ENCODE measurements at regions not wholly inside any gene's neighbourhood (a gene's known extent, or its start where the extent isn't known, plus 50 kb on each side); places are given as distances from the start of the nearest gene placed in this dataset.

GRCh38 chr3:167920747-167921146 is 175.0 kb downstream of the GOLIM4 start:
- TF ChIP-seq, protein P1, sequence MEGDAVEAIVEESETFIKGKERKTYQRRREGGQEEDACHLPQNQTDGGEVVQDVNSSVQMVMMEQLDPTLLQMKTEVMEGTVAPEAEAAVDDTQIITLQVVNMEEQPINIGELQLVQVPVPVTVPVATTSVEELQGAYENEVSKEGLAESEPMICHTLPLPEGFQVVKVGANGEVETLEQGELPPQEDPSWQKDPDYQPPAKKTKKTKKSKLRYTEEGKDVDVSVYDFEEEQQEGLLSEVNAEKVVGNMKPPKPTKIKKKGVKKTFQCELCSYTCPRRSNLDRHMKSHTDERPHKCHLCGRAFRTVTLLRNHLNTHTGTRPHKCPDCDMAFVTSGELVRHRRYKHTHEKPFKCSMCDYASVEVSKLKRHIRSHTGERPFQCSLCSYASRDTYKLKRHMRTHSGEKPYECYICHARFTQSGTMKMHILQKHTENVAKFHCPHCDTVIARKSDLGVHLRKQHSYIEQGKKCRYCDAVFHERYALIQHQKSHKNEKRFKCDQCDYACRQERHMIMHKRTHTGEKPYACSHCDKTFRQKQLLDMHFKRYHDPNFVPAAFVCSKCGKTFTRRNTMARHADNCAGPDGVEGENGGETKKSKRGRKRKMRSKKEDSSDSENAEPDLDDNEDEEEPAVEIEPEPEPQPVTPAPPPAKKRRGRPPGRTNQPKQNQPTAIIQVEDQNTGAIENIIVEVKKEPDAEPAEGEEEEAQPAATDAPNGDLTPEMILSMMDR (IDR thresholded peaks at IDR 0.05), result no peak
- no peaks in the 10 kb centered on the region for H3K4me1 ChIP-seq
- intact Hi-C loops (cut with DNase I), result no loop called here
- no peak overlapping the region for H3K27ac ChIP-seq
- H3K9me3 ChIP-seq, result no peaks in the 10 kb centered on the region
- ATAC-seq (no peak), DNase-seq (no peak)
- no peaks in the 10 kb centered on the region for H3K36me3 ChIP-seq
- H3K27me3 ChIP-seq, result no peaks in the 10 kb centered on the region
- no peak overlapping the region for H3K4me3 ChIP-seq

GRCh38 chr3:167919590-167919989 is 176.1 kb downstream of the GOLIM4 start:
- no peaks in the 10 kb centered on the region for H3K27me3 ChIP-seq
- DNase-seq (no peak), ATAC-seq (no peak)
- TF ChIP-seq, protein P1 (IDR thresholded peaks at IDR 0.05), result no peak
- no peak overlapping the region for H3K4me3 ChIP-seq
- no peaks in the 10 kb centered on the region for H3K9me3 ChIP-seq
- no peak overlapping the region for H3K27ac ChIP-seq
- intact Hi-C loops (cut with DNase I), result no loop called here
- no peaks in the 10 kb centered on the region for H3K4me1 ChIP-seq
- H3K36me3 ChIP-seq, result no peaks in the 10 kb centered on the region

GRCh38 chr3:167918686-167919085 is 177.0 kb downstream of the GOLIM4 start:
- intact Hi-C loops (cut with DNase I), result no loop called here
- H3K9me3 ChIP-seq, result no peaks in the 10 kb centered on the region
- DNase-seq (no peak), ATAC-seq (no peak)
- no peak overlapping the region for H3K4me3 ChIP-seq
- TF ChIP-seq, protein P1 (IDR thresholded peaks at IDR 0.05), result no peak
- H3K4me1 ChIP-seq, result peaks cover 0 to 1% of the 10 kb centered on the region in 2 donors
- H3K36me3 ChIP-seq, result no peaks in the 10 kb centered on the region
- H3K27ac ChIP-seq, result no peak overlapping the region
- H3K27me3 ChIP-seq, result no peaks in the 10 kb centered on the region

DNA sequence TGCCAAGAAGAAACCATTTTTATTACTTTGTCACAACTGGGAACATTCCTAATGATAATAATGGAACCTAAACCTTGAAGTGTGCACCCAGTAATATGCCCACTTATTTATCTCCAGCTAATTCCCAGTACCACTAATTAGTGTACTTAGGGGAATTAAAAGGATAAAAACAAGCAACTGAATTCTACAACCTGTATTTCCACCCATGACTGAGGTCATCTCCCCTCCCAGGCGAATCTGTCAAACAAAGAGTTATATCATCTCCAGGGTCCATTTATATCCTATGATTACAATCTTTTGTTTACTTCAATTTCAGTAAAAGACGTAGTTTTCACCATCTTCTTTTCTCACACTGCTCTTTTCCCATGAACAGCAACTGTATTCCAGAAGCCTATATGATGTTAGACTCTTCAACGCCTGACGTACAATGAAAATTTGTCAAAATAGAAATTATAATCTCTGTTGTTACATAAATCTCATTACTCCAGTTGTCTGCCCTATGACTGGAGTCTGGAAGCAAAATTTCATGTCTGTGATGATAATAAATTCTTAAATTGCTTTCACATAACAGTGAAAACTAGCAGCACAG is 177.6 kb downstream of the GOLIM4 start:
- ATAC-seq, result no peak
- TF ChIP-seq, protein P1 (IDR thresholded peaks at IDR 0.05), result no peak
- H3K4me3 ChIP-seq, result no peak overlapping the region
- intact Hi-C loops (cut with DNase I), result no loop called here
- no peak for DNase-seq
- no peaks in the 10 kb centered on the region for H3K27me3 ChIP-seq
- no peak overlapping the region for H3K27ac ChIP-seq
- no peaks in the 10 kb centered on the region for H3K36me3 ChIP-seq
- peaks cover 0 to 3% of the 10 kb centered on the region in 2 donors for H3K4me1 ChIP-seq
- no peaks in the 10 kb centered on the region for H3K9me3 ChIP-seq

DNA sequence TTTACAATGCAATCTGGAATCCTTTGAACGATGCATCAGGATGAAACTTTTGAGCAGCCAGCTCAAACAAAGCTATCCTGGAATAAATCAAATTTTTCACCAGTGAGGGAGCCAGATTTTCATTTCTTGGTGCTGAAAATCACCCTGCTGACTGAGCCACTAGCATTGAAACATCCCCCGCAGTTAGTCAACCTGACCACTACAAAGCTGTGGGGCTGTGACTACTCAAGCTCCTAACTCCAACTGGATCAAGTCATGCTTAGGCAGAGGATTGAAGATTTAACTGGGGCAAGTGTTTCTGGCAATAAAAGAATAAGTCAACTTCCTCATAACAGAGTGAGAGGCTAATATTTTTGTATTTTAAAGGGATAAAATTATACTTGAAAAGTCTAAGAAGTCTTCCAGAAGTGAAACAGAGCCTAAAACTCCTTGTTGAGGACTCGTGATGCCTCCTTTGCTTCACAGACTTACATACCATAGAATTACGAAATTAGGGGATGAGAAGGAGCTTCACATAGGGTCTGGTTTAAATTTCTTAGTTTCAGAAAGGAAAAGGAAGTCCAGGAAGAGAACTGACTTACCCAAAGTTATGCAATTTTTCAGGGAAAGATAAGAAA is 177.8 kb downstream of the SERPINI1 start:
- Histone ChIP-seq H3K27ac (peak overlapping the region in 1 of 2 donors; percentile 31), H3K4me3 (no peak overlapping the region), H3K27me3 (no peaks in the 10 kb centered on the region), H3K36me3 (no peaks in the 10 kb centered on the region), H3K4me1 (peaks cover 0 to 3% of the 10 kb centered on the region in 2 donors), H3K9me3 (no peaks in the 10 kb centered on the region)
- peak; percentile 65 for ATAC-seq
- intact Hi-C loops (cut with DNase I), result no loop called here
- DNase-seq, result no peak
- TF ChIP-seq, protein P1 (IDR thresholded peaks at IDR 0.05), result no peak

Data from left lung (tissue), 4 donors.